Fibroblast of peridontal ligament (primary cell): ENCODE measurements at regions not wholly inside any gene's neighbourhood (a gene's known extent, or its start where the extent isn't known, plus 50 kb on each side); places are given as distances from the start of the nearest gene placed in this dataset.

ENCODE experiments used
- DNase-seq: peaks from one replicate; pipeline ENCODE4 v3.0.0-alpha.2; 2010; ENCODE audit errors: extremely low read depth

GRCh38 chr1:116232989-116233514 is 121.9 kb downstream of the MAB21L3 start:
- no peak for DNase-seq

- no peak for DNase-seq
Observed at GRCh38 chr1:116234429-116234828, 123.2 kb downstream of the MAB21L3 start.

- DNase-seq, result no peak
Observed at GRCh38 chr1:116239916-116240315, 128.7 kb downstream of the MAB21L3 start.

GRCh38 chr1:116242741-116243140 is 130.3 kb upstream of the ATP1A1 start:
- no peak for DNase-seq

GRCh38 chr1:116243333-116244054 is 129.6 kb upstream of the ATP1A1 start:
- no peak for DNase-seq

GRCh38 chr1:116246174-116246573 is 126.9 kb upstream of the ATP1A1 start:
- DNase-seq, result no peak

- no peak for DNase-seq
Observed at GRCh38 chr1:116252271-116252670, 120.8 kb upstream of the ATP1A1 start.

- no peak for DNase-seq
Observed at GRCh38 chr1:116252785-116253184, 120.3 kb upstream of the ATP1A1 start.

GRCh38 chr1:116253566-116254382 is 119.3 kb upstream of the ATP1A1 start:
- DNase-seq, result no peak

- no peak for DNase-seq
Observed at GRCh38 chr1:116254776-116255175, 118.3 kb upstream of the ATP1A1 start.

GRCh38 chr1:116255486-116256285 is 117.4 kb upstream of the ATP1A1 start:
- no peak for DNase-seq

GRCh38 chr1:116256286-116256649 is 116.8 kb upstream of the ATP1A1 start:
- no peak for DNase-seq

GRCh38 chr1:116256875-116257274 is 116.2 kb upstream of the ATP1A1 start:
- no peak for DNase-seq

- no peak for DNase-seq
Observed at GRCh38 chr1:116257341-116257767, 115.7 kb upstream of the ATP1A1 start.

GRCh38 chr1:116257836-116258235 is 115.2 kb upstream of the ATP1A1 start:
- DNase-seq, result no peak

- no peak for DNase-seq
Observed at GRCh38 chr1:116258668-116259419, 114.2 kb upstream of the ATP1A1 start.

- DNase-seq, result no peak
Observed at GRCh38 chr1:116259663-116260062, 113.4 kb upstream of the ATP1A1 start.

GRCh38 chr1:116260115-116260514 is 112.9 kb upstream of the ATP1A1 start:
- DNase-seq, result no peak

GRCh38 chr1:116260621-116261020 is 112.4 kb upstream of the ATP1A1 start:
- DNase-seq, result no peak

GRCh38 chr1:116261227-116261626 is 111.8 kb upstream of the ATP1A1 start:
- DNase-seq, result peak; percentile 1

GRCh38 chr1:116262207-116262994 is 110.6 kb upstream of the ATP1A1 start:
- DNase-seq, result no peak
